ENCODE measurements at regions not wholly inside any gene's neighbourhood (a gene's known extent, or its start where the extent isn't known, plus 50 kb on each side); places are given as distances from the start of the nearest gene placed in this dataset.

DNA sequence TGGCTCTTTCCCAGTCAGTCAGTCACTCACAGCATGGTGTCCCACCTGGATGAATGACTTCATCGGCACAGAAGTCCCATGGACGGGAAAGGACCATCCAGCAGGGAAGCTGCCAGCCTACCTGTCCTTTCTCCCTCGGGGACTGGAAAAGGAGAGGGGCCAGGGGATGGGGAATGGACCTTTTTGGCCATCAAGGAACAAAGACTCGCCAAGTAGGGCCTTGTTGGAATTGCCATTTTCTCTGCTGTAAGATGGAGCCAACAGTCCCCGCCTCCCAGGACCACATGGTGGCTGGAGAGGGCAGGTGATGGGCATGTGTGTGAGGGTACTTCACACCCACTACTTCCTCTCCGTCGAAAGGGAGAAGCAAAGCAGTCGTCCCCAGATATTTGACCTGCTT is 67.8 kb upstream of the LHX1 start:
- RAD21 ChIA-PET (ENCODE audit: low non-redundant PET in 1 of 2, low total read pairs in 2 of 2, uncharacterized antibody in 2 of 2, unreplicated experiment in 2 of 2) = no interaction called here

More for the DNA sequence above, 67.8 kb upstream of the LHX1 start:
- Histone ChIP-seq H3K4me2 (ENCODE audit: low read length) (no peak overlapping the region), H2AFZ (ENCODE audit: low read depth, low read length, poor library complexity, severe bottlenecking) (no peak overlapping the region), H3K27me3 (ENCODE audit: insufficient read depth, low read length) (no peaks in the 10 kb centered on the region), H3K9me3 (ENCODE audit: control insufficient read depth in 1 of 2, insufficient read depth in 1 of 2, low read depth in 1 of 2, low read length in 2 of 2) (no peaks in the 10 kb centered on the region), H4K20me1 (ENCODE audit: insufficient read depth) (no peaks in the 10 kb centered on the region), H3K4me1 (ENCODE audit: control insufficient read depth in 1 of 2, insufficient read depth in 2 of 2, low read length in 2 of 2) (peaks cover 0 to 7% of the 10 kb centered on the region in 2 experiments; a peak in 1 of 4 replicates), H3K9ac (ENCODE audit: low read length) (no peak overlapping the region), H3K79me2 (ENCODE audit: insufficient read depth, low read length) (no peaks in the 10 kb centered on the region), H3K36me3 (ENCODE audit: control insufficient read depth in 1 of 2, insufficient read depth in 2 of 2, low read length in 2 of 2) (no peaks in the 10 kb centered on the region), H3K27ac (ENCODE audit: low read depth, low read length) (no peak overlapping the region), H3K9me2 (ENCODE audit: insufficient read depth) (no peaks in the 10 kb centered on the region), H3K4me3 (replicated peaks in 1 of 2; ENCODE audit: low read depth in 1 of 2, low read length in 2 of 2) (no peak overlapping the region)
- ATAC-seq (no peak), DNase-seq (ENCODE audit: low read depth, low spot score) (no peak)
- no TSS peak for BruUV-seq (replicated peaks)
- CTCF ChIA-PET = no interaction called here
- POLR2A ChIA-PET = no interaction called here
- TF ChIP-seq RAD21 (IDR thresholded peaks at IDR 0.05; ENCODE audit: low read depth) (no peak), YY1 (IDR thresholded peaks at IDR 0.05; ENCODE audit: extremely low read depth, insufficient replicate concordance, low read depth, low read length) (no peak), JUND (IDR thresholded peaks at IDR 0.05) (no peak), POLR2AphosphoS5 (IDR thresholded peaks at IDR 0.05; ENCODE audit: low read depth, low read length) (no peak), ZFX (IDR thresholded peaks at IDR 0.05) (no peak), CBX3 (IDR thresholded peaks at IDR 0.05; ENCODE audit: low read depth) (no peak), FOSL1 (IDR thresholded peaks at IDR 0.05; ENCODE audit: low read depth) (no peak), EZH2 (IDR thresholded peaks at IDR 0.05) (no peak), SRF (IDR thresholded peaks at IDR 0.05; ENCODE audit: low read depth) (no peak), ZNF274 (IDR thresholded peaks at IDR 0.05; ENCODE audit: low read depth, low read length) (no peak), EZH2phosphoT487 (IDR thresholded peaks at IDR 0.05; ENCODE audit: borderline replicate concordance) (no peak), EGR1 (IDR thresholded peaks at IDR 0.05; ENCODE audit: low read depth) (no peak), ELF1 (IDR thresholded peaks at IDR 0.05; ENCODE audit: borderline replicate concordance, low read depth) (no peak)
- TF ChIP-seq, protein P1, sequence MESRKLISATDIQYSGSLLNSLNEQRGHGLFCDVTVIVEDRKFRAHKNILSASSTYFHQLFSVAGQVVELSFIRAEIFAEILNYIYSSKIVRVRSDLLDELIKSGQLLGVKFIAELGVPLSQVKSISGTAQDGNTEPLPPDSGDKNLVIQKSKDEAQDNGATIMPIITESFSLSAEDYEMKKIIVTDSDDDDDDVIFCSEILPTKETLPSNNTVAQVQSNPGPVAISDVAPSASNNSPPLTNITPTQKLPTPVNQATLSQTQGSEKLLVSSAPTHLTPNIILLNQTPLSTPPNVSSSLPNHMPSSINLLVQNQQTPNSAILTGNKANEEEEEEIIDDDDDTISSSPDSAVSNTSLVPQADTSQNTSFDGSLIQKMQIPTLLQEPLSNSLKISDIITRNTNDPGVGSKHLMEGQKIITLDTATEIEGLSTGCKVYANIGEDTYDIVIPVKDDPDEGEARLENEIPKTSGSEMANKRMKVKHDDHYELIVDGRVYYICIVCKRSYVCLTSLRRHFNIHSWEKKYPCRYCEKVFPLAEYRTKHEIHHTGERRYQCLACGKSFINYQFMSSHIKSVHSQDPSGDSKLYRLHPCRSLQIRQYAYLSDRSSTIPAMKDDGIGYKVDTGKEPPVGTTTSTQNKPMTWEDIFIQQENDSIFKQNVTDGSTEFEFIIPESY (IDR thresholded peaks at IDR 0.05; ENCODE audit: extremely low read depth, insufficient replicate concordance, low read length) = no peak
- intact Hi-C loops (cut with micrococcal nuclease) = no loop called here
